Stimulated activated CD8-positive, alpha-beta memory T cell treated with anti-CD3 and anti-CD28 coated beads, Interleukin-7, amount 100 ng/mL, for 48 hours (primary cell): ENCODE measurements at regions not wholly inside any gene's neighbourhood (a gene's known extent, or its start where the extent isn't known, plus 50 kb on each side); places are given as distances from the start of the nearest gene placed in this dataset.

Experiments
- DNase-seq, 2 donors: peaks; one replicate each; pipeline ENCODE4 v3.0.0-alpha.2; 2020; ENCODE audit warnings: low read depth in 1 of 2; ENCODE audit errors: extremely low read depth in 1 of 2

DNA sequence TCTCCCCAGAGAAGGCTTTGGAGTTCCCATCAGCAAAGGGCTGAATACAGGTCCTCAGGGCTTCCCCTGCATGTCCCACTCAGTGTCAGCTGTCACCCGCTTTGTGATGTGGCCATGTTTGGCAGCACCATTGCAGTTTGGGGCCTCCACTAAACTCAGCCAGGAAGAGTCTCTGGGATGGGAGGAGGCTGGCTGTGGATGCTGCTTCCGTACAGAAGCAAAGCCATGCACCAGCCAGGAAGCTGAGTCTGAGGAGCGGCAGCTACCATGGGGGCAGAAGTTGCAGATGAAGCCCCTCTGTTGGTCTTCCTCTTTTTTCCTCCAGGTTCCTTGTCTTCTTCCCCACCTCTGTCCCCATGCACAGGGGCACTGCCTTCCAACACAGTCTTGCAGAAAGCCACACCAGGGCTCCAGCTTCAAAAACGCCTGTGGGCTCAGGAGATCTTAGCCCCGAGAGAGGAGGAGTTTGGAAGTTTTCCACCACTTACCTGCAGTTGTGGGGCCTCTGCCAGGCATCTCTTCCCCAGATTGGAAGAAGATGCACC is 416.8 kb downstream of the NPHP4 start:
- DNase-seq = no peak

DNA sequence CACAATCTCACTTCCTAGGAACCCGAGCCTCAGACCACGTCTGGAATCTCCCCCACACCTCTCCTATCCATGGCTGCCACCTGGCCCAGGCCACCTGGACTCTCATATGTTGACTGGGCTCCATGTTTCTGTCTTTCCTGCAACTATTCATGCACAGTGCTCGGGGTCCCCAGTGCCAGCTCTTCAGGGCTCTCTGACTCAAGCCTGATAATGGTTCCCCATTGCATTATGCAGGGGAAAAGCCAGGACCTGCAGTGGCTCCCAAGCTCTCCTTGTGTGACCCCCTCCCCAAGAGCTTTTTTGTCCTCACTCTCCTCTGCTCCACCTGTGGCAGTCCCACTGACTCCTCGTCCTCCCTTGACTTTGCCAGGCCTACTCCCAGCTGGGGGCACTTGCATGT is 417.6 kb downstream of the NPHP4 start:
- DNase-seq = no peak

DNA sequence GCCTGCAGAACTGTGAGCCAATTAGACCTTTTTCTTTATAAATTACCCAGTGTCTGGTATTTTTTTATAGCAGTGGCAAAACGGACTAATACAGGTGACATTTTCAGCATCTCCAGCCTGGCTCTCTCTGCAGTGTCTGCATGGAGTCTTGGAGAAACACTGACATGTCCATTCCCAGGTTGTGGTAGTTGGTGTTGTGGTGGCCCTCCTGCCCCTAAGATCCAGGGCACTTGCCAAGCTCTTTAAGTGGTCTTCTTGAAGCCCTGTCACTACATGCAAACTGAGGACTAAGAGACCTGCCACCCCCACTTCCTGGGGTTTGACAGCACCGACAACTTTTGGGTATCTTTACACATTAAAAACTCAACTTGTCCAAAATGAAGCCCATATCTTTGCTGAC is 419.4 kb downstream of the NPHP4 start:
- DNase-seq = no peak

DNA sequence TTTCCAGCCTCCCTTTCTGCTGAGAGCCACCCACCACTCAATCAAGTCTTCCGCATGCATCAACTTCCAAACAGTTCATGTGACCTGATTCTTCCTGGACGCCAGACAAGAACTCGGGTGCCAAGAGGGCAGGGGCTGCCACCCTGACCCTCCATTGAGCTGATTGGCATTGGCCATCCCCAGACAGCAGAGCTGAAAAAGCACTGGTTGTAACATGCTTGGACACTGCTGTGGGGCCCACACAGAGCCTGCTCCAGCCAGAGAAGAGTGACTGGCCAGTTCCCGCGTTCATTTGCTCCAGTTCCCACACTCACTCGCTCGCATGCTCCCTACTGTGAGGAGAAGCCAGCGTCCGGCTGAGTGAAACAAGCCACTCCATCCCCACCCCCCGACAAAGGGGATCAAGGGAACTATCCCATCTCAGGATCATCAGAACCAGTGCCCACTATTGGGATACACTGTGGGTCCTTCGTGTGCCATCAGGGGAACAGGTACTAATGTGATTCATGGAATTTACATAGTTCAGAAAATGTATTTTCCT is 420.3 kb downstream of the NPHP4 start:
- DNase-seq = no peak

DNA sequence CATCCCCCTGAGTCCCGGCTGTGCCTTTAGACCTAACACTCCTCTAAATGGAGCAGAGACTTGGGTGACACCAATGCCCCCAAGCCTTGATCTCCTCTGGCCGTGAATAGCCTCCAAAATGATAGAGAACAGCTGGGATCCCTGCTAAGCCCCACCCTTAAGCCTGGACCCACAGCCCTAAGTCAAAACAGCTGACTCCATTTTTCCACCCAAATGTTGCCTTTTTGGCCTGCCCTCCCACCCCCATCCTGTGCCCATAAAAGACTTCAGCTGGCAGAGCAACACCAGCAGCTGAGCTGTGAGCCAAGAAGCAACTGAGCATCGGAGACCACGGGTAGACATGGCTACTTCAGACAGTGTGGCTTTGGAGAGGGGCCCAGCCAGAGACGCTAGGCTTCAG is 420.8 kb downstream of the NPHP4 start:
- DNase-seq = no peak

DNA sequence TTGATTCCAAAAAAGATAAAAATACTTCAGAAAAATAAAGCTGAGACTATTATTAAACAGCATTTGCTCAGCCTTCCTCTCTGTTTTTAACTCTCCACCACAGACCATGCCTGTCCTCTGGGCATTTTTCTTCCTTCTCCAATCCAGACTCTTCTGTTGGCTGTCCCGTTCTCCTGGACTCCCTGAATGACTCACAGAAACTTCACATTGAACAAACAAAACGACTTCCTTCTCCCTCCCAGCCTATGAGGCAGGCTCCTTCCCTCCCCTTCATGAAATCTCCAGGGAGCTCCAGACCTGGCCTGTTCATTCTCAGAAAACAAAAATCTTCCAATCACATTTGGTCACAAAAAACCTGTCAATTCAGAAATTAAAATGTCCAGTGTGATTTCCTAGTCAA is 421.3 kb downstream of the NPHP4 start:
- no peak for DNase-seq

DNA sequence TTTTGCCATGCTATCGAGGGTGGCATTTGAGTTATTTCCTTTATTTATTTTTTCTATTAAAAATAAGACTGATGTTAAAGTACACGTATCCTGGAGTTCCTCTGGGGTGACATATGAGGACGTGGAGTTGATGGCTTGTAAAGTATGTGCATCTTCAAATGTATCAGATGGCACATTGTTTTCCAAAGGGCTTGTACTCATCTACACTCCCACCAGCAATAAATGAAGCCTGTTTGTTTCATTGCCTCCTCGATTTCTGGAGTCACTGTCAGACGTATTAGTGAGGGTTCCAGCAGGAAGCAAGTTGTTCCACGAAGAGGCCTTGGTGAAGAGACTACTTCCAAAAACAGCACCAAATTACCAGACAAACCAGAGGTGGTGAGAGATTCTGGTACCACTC is 423.9 kb downstream of the NPHP4 start:
- DNase-seq = no peak

DNA sequence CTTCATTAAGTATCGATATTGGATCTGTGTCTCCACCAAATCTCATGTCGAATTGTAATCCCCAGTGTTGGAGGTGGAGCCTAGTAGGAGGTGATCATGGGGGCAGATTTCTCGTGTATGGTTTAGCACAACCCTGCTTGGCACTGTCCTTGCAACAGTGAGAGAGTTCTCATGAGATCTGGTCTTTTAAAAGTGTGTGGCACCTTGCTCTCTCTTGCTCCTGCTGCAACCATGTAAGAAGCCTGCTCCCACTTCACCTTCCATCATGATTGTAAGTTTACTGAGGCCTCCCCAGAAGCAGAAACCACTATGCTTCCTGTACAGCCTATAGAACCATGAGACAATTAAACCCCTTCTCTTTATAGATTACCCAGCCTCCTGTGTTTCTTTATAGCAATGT is 424.4 kb downstream of the NPHP4 start:
- DNase-seq = no peak

DNA sequence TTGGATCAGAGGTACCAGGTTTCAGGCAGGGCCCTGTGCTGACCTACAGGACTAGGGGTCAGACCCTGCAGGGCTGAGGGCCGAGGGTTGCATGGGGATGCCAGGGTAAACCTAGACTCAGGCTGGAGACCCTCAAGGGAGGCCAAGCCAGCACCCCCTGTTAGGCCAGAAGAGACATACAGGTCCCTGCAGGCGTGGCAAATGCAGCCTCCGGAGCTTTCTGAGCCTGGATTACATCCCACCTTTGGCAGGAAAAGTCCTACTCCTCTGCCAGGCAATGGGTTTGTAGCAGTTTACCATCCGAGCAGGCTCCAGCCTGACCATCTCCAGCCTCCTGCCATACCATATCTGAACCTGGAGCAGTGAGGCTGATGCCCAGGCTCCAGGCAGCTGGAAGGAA is 425.3 kb downstream of the NPHP4 start:
- DNase-seq = no peak

DNA sequence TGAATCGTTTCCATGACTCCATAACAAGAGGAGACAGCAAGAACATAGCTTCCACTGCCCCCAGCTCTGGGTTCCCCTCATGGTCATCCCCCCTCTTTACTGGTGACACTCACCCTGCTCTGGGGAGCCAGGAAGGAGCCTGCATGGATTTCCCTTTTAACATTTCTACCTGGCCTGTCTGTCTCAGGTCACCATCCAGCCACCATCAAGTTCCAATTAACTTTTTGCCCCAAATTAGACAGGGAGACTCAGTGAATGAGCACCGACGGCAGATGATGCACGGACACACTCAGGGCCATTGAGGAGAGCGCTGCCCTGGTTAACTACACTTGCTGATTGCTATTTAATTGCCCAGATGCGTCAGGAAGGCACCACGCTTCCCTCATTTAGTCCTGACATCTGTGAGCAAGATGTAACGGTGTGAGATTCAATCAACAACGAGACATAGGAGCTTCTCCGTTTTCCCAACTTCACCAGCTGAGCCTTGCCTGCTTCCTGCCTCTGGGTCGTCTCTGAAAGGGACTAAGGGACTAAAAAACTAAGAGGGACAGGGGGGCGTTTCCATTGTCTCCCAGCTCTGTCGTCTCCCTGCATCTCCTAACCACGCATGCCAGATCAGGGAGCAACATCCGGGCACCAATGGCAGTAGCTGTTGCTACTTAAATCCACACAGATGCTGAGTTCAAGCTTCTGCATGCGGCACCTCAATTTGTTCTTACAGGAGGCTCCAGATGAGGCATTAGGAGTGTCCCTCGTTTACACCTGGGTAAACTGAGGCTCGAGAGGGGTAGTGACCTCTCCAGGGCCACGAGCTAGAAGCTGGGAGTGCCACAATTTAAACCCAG is 426.7 kb downstream of the NPHP4 start:
- no peak for DNase-seq

DNA sequence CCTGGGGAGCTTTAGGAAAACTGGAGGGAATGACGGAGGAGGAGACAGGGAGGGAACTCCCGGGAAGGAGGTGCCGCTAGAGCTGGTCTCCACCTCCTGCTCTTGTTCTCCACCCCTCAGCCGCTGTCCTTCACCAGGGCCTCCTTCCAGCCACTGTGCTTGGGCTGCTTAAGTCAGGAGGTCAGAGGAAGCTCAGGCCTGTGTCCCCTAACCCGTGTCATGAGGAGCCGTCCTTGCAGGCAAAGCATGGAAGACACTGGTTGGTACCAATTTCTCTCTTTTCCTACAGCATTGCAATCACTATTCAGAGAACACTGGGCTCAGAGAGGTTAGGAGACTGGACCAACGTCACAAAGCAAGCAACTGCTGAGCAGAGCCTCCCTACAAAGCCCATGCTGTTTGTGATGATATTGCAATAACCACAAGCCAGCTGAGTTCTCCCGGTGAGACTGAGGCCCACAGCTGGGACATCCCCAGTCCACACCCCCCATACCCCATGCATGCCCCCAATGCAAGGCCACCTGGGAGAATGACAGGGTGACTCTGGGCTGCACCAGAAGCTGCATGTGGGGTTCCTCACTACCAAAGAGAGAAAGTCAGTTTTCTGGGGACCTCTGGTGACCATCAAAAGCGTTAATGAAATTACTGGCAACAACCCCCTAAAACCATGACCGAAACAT is 427.5 kb downstream of the NPHP4 start:
- DNase-seq = no peak

DNA sequence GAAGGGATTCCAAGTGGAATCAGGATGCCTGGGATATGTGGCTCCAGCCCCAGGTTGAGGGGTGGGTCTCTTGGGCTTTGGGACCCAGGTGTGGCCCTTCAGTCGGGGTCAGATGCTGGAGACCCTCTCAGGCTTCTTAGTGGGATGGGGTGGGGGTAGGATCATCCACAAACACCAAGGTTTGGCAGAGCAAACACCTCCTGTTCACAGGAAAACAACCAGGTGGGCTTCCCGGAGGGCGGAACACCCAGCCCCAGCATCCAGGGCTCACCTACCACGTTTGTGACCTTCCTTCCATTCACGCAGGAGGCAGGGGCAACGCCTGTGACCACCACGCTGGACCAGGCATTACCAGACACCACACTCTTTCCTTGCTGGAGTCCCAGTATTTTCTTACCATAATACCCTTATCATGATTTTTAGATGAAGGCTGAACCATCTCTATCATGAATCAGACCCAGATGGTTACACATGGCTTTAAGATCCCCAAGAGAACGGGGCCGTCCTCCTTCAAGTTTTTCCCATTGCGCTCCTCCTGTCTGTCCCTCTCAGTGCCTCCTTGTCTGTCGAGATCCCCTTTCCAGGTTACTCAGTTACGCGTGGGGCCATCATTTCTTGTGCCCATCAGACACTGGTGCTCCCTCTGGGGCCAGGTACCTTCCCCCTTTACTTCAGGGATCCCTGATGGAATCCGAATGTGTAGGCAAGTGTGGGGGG is 428.2 kb downstream of the NPHP4 start:
- no peak for DNase-seq

DNA sequence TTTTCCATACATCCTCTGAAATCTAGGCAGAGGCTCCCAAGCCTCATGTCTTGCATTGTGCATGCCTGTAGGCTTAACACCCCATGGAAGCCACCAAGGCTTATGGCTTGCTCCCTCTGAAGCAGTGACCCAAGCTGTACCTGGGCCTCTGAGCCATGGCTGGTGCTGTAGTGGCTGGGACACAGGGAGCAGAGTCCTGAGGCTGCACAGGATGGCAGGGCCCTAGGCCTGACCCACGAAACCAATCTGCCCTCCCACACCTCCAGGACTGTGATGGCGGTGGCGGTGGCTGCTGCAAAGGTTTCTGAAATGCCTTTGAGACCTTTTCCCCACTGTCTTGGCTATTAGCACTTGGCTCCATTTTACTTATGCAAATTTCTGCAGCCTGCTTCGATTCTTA is 429.5 kb downstream of the NPHP4 start:
- no peak for DNase-seq

DNA sequence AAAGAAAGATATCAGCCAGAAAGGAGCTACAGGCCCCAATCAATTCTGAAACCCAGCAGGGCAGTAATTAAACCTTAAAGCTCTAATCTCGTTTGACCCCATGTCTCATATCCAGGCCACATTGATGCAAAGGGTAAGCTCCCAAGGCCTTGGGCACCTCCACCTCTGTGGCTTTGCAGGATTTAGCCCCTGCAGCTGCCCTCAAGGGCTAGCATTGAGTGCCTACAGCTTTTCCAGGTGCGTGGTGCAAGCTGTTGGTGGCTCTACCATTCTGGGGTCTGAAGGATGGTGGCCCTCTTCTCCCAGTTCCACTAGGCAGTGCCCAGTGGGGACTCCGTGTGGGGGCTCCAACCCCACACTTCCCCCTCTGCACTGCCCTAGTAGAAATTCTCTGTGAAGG is 429.9 kb downstream of the NPHP4 start:
- no peak for DNase-seq

DNA sequence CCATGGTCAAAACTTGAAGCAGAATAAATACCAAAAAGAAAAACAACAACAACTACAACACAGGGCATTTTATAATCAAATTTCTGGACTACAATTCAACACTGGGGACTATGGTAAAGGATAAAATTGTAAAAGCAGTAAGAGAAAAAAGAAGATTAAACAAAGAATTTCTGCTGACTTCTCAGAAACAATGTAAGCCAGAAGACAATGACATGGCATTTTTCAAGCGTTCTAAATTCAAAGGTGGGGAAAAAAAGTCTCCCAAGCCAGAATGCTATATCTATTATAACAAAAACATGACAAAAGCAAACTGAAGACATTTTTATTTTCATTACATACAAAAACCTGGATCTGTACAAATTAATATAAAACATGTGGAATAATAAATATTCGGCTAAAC is 433.1 kb downstream of the NPHP4 start:
- no peak for DNase-seq

DNA sequence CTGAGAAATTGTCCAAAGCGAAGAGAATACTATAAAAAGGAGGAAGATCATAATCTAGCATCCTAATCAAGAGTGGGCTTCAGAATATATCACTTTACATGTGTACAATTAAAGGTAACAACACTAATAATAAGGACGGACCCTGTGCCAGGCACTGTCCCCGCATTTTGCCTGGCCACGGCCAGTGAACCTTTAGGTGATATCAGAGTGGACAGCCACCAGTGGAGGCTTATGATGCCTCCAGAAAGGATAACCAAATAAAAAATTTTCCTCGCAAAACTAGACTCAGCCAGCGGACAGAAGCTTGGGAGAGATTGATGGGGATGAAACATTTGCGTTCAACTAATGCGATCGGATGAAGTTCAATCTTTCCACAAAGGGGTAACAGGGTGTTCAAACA is 436.4 kb downstream of the NPHP4 start:
- DNase-seq = no peak

DNA sequence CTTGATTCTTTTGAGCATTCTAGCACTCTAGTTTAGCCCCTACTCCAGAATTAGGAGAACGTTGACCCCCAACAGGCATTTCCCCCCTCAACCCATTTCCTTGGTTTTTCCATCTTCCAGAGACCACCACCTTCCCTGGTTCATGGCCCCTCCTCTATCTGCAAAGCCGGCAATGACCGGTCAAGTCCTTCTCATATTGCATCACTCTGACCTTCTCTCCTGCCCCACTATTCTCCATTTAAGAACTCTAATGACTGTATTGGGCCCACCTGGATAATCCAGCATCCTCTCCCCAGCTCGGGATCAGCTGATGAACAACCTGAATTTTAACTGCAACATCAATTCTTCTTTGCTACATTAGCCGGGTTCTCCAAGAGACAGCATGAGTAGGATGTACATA is 437.4 kb downstream of the NPHP4 start:
- no peak for DNase-seq

DNA sequence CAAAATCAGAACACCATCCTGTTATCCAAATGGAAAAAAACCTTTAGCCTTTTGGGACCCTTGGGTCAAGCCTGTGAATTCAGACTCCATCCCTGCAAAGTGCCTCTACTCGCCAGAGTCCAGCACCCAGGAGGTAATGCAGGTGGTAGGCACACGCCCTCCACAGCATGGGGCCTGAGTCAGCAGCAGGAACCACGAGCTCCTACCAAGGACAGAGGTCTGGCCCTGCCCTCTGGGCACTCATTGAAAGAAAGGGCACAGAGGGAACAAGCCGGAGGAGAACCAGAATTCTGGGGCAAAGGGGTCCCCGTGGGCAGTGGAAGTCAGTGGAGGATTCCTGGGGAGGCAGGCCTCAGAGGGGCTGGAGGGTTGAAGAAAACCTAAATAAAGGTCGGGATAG is 438.1 kb downstream of the NPHP4 start:
- DNase-seq = no peak

DNA sequence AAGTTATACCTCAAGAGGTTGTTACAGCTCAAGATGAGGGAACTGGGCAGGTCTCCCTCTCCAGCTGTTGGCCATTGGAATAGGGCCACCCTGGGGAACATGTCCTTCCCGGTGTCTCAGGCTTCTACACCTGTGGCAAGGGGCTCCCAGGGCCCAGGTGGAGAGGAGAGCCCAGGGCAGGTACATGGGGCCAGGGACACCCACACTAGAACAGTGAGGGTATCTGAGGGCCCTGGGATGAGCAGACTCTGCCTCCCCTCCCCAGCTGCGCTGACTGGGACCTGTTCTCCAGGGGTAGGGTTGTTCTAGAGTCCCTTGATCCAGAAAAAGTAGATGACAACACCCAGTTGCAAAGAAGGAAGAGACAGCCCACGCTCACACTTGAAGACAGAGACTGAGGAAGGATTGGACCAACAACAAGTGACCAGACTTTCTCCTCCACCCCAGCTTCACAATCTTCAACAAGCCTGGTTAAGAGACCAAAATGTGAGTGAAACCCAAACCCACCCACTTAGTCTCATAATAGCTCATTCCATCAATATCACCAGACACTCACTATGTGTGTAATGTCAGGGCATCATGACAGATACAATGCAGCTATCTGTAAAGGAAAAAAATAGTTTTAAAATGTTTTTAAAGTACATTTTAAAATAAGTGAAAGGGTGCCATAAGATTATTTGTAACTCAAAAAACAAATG is 439.3 kb downstream of the NPHP4 start:
- no peak for DNase-seq

DNA sequence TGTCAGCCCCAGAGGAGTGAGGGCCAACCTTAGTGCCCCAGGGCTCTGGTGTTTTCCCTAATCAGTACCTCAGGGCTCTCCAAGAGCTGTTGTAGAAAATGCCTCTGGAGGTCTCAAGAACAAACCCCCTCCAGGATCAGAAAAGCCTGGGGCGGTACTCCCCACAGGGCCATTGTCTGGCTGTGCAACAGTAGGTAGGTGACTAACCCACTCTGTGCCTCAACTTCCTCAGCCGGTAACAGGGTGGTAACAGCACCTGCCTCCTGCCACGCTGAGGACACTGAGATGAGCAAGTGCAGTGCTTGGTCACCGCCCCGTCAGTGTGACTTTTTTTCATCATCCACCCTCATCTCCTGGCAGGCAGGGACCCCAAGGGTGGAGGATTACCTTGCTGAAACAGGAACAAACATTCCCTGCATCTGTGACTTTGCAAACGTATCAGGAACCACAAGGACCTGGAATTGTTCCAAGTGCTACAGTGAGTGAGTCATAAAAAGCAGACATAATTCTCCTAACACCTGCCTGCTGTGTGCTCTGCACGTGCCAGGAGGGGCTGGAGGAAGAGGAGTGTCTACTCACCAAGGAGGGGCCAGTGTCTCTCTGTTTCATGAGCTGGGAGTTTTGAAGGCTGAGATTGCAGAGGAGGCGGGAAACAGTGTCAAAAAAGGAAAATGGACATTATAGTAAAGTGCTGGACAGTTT is 440.8 kb downstream of the NPHP4 start:
- DNase-seq = no peak
